COLO829 (cell line): ENCODE measurements at regions not wholly inside any gene's neighbourhood (a gene's known extent, or its start where the extent isn't known, plus 50 kb on each side); places are given as distances from the start of the nearest gene placed in this dataset.

Experiments
- DNase-seq: peaks from one replicate; pipeline ENCODE4 v3.0.0; 2012; ENCODE audit warnings: low spot score

DNA sequence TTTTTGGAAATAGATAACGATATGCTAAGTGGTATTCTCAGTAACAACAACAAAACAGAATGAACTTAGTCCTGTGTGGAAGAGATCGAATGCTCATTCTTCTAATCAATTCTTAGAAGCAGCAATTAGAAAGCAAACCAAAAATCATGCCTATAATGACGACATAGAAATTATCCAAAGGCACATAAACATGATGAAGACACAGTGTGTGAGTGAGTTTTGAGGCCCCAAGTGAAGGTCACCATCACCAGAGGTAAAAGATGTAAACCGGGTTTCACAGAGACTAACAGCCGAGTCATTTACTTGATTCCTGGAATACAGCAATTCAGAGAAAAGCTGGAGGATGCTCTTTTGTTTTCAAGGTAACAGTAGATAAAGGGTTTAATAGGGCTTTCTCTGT is 509.2 kb downstream of the TDRD15 start:
- DNase-seq, result no peak

- DNase-seq, result no peak
Observed at GRCh38 chr2:21633466-21633865, 509.7 kb downstream of the TDRD15 start.

- no peak for DNase-seq
Observed at GRCh38 chr2:21633911-21634310, 510.1 kb downstream of the TDRD15 start.

- no peak for DNase-seq
Observed at GRCh38 chr2:21640046-21640445, 516.3 kb downstream of the TDRD15 start.

DNA sequence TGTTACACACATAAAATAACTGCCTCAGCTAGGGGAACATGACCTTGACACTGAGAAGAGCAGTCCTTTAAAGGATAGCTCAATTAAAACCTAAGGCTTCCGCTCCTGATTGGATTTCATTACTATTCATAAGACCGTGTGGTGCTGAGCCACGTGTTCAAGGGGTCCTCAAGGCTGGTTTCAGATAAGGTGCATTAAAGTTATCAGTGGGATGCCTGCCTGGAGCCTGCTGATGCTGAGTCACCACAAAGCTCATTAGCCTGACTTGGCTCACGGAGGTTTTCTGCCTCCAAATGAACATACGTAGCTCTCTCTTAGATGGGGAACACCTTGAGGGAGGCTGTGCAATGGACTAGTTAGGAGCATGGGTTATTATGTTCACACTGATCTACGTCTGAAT is 518.9 kb downstream of the TDRD15 start:
- DNase-seq, result no peak

- no peak for DNase-seq
Observed at GRCh38 chr2:21643180-21643579, 519.4 kb downstream of the TDRD15 start.

GRCh38 chr2:21644266-21644665 is 520.5 kb downstream of the TDRD15 start:
- no peak for DNase-seq

- DNase-seq, result no peak
Observed at GRCh38 chr2:21646345-21646744, 522.6 kb downstream of the TDRD15 start.

- no peak for DNase-seq
Observed at GRCh38 chr2:21650569-21650968, 526.8 kb downstream of the TDRD15 start.

DNA sequence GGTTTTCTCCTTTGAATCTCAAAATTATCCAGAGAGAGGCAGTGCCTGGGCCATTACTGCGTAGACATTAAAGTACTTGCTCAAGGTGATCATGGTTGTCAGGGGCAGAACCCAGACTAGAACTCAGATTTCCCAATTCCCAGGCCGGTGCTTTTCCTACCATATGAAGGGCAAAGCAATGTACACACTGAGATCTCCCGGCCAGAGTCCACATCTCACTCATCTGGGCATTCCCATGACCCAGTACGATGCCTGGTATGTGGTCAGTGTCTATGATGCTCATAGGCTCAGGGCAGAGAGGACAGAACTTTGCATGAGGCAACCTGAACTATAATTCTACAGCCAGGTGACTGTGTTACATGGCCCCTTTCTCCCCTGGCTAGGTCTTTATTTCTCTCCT is 531.4 kb downstream of the TDRD15 start:
- no peak for DNase-seq

DNA sequence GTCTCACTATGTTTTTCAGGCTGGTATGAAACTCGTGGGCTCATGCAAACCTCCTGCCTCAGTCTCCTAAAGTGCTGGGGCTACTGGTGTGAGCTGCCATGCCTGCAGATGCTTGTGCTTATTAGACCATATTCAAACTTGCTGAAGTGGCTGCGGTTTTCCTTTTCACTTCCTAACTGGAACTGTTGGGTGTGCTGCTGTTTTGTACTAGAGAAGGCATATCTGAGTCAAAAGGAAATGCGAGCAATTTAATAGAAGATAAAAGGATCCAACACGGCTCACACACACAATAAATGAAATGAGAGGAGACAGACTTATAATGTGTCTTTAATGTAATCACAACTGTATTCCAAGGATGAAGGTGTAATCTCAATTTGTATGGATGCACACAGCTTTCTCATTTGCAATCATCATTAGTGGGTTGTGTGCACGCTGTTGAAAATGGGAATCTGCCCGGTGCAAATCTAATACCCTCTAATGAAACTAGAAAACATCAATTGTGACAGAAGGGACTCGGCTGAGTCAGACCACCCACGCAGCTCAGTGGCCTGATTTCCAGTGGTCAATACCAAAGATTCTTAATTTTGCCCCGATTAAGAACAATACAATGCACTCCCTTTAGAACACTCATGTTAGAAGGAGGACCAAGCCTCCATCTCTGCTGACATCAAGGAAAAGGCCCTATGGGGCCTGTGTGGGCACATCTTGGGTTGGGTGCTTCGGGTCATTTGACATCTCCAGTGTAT is 532.7 kb downstream of the TDRD15 start:
- peak; percentile 16 for DNase-seq

DNA sequence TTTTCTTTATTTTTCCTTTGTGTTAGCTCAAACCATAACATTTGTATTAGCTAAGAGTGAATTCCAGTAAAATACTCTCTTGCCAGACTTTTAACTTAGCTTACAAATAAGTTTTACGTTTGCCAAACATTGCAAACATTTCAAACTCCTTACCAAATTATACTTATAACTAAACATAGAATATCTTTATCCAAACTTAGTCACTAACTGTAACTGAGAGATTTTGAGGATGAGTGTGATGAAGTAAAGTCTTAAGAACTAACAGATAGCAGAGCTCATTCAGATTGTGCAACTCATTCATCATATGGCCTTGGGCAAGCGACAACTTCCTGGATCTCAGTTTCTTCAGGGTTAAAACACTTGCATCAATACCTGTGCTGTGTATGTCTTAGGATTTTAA is 533.7 kb downstream of the TDRD15 start:
- DNase-seq, result no peak

GRCh38 chr2:21658269-21658668 is 534.5 kb downstream of the TDRD15 start:
- no peak for DNase-seq

DNA sequence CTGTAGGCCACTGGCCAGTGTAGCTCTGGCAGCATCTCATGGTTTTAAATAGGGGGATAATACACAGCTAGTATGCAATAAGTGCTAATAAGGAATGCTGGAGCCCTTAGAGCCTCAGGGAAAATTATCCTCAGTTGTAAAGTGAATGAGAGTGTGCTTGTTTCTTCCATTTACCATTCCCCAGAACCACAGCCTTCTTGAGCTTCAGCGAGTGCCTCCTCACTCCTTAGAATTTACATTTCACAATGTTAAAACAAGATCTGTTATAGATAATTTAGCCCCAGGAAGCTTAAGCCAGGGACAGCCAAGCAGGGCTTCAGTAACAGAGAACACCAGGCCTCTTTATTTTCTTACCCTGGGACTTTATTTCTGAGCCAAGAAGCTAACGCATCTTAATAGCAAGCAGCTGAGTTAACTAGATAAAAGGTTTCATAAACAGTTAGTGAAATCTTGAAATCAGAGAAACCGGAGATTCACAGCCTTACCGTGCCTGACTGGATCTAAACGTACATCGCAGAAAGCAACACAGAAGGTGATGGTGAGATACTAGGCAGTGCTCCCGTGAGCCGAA is 535.2 kb downstream of the TDRD15 start:
- no peak for DNase-seq

- DNase-seq, result no peak
Observed at GRCh38 chr2:21664083-21664482, 540.3 kb downstream of the TDRD15 start.

- no peak for DNase-seq
Observed at GRCh38 chr2:21667638-21668037, 543.9 kb downstream of the TDRD15 start.

DNA sequence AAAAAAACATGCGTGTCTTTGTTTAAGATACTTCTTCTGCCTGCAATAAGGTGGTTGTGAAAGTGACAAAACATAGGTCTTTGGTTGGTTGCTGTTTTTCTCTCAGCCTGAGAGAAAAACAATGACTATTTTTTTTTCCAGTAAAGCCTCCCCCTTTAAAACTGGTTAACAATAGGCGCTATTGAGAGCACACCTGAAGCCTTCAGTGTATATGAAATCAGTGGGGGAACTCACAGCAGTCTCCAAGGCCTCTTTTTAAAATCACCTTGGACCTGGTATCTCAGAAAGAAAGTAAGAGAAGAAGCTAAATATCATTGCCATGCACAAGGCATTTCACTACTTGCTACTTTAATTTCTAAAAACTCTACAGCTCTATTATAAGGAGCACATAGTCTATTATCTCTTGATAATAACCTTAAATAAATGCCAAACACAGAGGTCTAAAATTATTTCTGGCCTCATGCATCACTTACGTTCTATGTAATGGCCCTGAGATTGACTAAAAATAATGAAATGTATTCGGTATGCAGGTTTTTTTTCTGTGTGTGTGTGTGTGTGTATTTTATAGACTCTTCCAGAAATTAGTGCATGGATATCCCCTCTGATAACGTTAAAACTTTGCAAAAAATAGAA is 544.4 kb downstream of the TDRD15 start:
- DNase-seq, result no peak

DNA sequence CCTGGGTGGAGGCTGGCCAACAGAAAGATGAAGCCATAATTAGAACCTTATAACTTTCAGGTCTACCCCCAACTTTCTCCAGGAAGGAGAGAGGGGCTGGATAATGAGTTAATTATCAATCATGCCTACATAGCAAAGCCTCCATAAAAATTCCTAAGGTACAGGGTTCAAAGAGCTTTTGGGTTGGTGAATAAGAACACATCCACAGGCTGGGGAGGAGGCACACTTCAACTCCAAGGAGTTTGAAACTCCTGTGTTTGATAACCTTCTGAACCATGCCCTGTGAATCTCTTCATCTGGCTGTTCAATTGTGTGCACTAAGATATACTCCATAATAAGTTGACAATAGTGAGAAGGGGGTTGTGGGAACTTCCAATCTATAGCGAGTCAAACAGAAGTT is 552.3 kb downstream of the TDRD15 start:
- DNase-seq, result no peak

DNA sequence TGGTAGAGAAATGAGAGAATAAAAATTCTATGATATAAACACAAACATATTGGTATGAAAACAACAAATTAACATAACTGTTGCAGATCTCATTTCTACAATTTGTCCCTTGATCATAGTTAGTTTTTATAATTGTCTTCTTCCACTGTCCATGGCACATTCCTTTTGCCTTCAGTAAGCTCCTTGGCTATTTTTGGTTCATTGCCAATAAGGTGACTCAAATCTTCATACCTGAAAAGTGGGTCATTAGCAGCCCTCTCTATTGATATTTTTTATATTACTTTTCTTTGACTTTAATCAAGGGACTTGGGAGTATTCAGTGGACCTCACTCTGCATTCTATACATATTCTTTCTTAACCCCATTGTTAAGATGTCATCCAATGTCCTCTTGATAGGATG is 552.9 kb downstream of the TDRD15 start:
- no peak for DNase-seq

- DNase-seq, result no peak
Observed at GRCh38 chr2:21683838-21684237, 560.1 kb downstream of the TDRD15 start.

GRCh38 chr2:21687589-21687988 is 563.8 kb downstream of the TDRD15 start:
- DNase-seq, result no peak

- no peak for DNase-seq
Observed at GRCh38 chr2:21690005-21690404, 566.2 kb downstream of the TDRD15 start.

- no peak for DNase-seq
Observed at GRCh38 chr2:21693081-21693480, 569.3 kb downstream of the TDRD15 start.
